Body of pancreas (tissue), 4 donors: ENCODE measurements at regions not wholly inside any gene's neighbourhood (a gene's known extent, or its start where the extent isn't known, plus 50 kb on each side); places are given as distances from the start of the nearest gene placed in this dataset.

Experiments used
- ATAC-seq: fragments of 150-250 bp; one replicate; pipeline ENCODE4 v1.9.1; 2016
- DNase-seq, 4 donors: peaks; one replicate each; pipeline ENCODE4 v3.0.0-alpha.2; 2019
- H3K27ac ChIP-seq, 4 donors: fragments of 200-600 bp; sonication (generic); 1 replicate in 3 of 4; 2 replicates in 1 of 4; pipeline versions ENCODE4 v1.5.1 to v1.6.1; 2016 to 2019; ENCODE audit warnings: mild to moderate bottlenecking in 1 of 4, mixed read lengths in 1 of 4, moderate library complexity in 1 of 4
- H3K27me3 ChIP-seq, 2 donors: fragments of 200-600 bp; sonication (generic); one replicate each; pipeline ENCODE4 v1.6.0; 2016; ENCODE audit warnings: mild to moderate bottlenecking in 1 of 2
- H3K36me3 ChIP-seq, 2 donors: fragments of 200-600 bp; sonication (generic); replicated peaks in 1 of 2; 2 replicates each; pipeline ENCODE4 v1.5.1; 2016; ENCODE audit warnings: low read depth in 2 of 2; ENCODE audit not compliant: insufficient read depth in 1 of 2
- H3K4me1 ChIP-seq: fragments of 200-600 bp; sonication (generic); one replicate; pipeline ENCODE4 v1.6.0; 2016
- H3K4me3 ChIP-seq, 2 donors: fragments of 200-600 bp; sonication (generic); 1 replicate in 1 of 2; 2 replicates in 1 of 2; pipeline ENCODE4 v1.5.1; 2016 to 2019
- H3K9me3 ChIP-seq, 3 donors: fragments of 200-600 bp; sonication (generic); 1 replicate in 2 of 3; 2 replicates in 1 of 3; pipeline ENCODE4 v1.5.1; 2016
- CTCF ChIP-seq, 7 experiments: fragments of 450-650 bp in 4 of 7; fragments of 200-600 bp in 3 of 7; sonication (generic) in 3 of 7; IDR thresholded peaks; one replicate each; pipeline ENCODE4 v1.5.1; 2016 to 2019; ENCODE audit warnings: antibody characterized with exemption in 7 of 7
- POLR2A ChIP-seq, 3 donors: fragments of 450-650 bp; IDR thresholded peaks; one replicate each; pipeline ENCODE4 v1.6.1; 2016; ENCODE audit warnings: antibody characterized with exemption in 3 of 3, mild to moderate bottlenecking in 2 of 3
- WGBS, 2 donors: methylation state at CpG; one replicate each; pipeline ENCODE4 v1.1.5; 2017; 5-methylcytosine and 5-hydroxymethylcytosine counted together
- intact Hi-C: fragments of 100-400 bp; cut with DNase I; formaldehyde crosslinking; loops from one replicate; pipeline ENCODE4 v1.15.1; 2023

- H3K36me3 ChIP-seq, result no peaks in the 10 kb centered on the region
- ATAC-seq, result no peak
- no peaks in the 10 kb centered on the region for H3K4me1 ChIP-seq
- H3K9me3 ChIP-seq, result no peaks in the 10 kb centered on the region
- H3K27me3 ChIP-seq, result no peaks in the 10 kb centered on the region
- TF ChIP-seq POLR2A (IDR thresholded peaks at IDR 0.05) (no peak), CTCF (IDR thresholded peaks at IDR 0.05) (no peak)
- 52 to 55% methylated on average over 3 of the region's 3 CpGs for WGBS, 2 donors
- H3K27ac ChIP-seq, result no peak overlapping the region
- no peak overlapping the region for H3K4me3 ChIP-seq
- no peak for DNase-seq
- intact Hi-C loops, result no loop called here
Measured at GRCh38 chr21:22965455-22966135, 1967.4 kb downstream of the NCAM2 start.

GRCh38 chr21:22981819-22982218, 1983.6 kb downstream of the NCAM2 start:
- ATAC-seq (no peak), DNase-seq (no peak)
- H3K27ac ChIP-seq, result no peak overlapping the region
- 46 to 57% methylated on average over 4 of the region's 4 CpGs for WGBS, 2 donors
- no peaks in the 10 kb centered on the region for H3K4me1 ChIP-seq
- H3K4me3 ChIP-seq, result no peak overlapping the region
- intact Hi-C loops, result no loop called here
- TF ChIP-seq CTCF (IDR thresholded peaks at IDR 0.05), result no peak
- no peak for TF ChIP-seq POLR2A (IDR thresholded peaks at IDR 0.05)
- no peaks in the 10 kb centered on the region for H3K36me3 ChIP-seq
- H3K9me3 ChIP-seq, result no peaks in the 10 kb centered on the region
- H3K27me3 ChIP-seq, result no peaks in the 10 kb centered on the region

GRCh38 chr21:22993144-22993543, 1994.9 kb downstream of the NCAM2 start:
- 51 to 64% methylated on average over 4 of the region's 4 CpGs for WGBS, 2 donors
- Histone ChIP-seq H3K4me1 (no peaks in the 10 kb centered on the region), H3K36me3 (no peaks in the 10 kb centered on the region), H3K4me3 (no peak overlapping the region), H3K27ac (no peak overlapping the region), H3K27me3 (no peaks in the 10 kb centered on the region), H3K9me3 (no peaks in the 10 kb centered on the region)
- intact Hi-C loops, result no loop called here
- TF ChIP-seq POLR2A (IDR thresholded peaks at IDR 0.05), result no peak
- TF ChIP-seq CTCF (IDR thresholded peaks at IDR 0.05), result no peak
- ATAC-seq (no peak), DNase-seq (no peak)

- TF ChIP-seq POLR2A (IDR thresholded peaks at IDR 0.05) (no peak), CTCF (IDR thresholded peaks at IDR 0.05) (no peak)
- H3K27ac ChIP-seq, result no peak overlapping the region
- H3K4me3 ChIP-seq, result no peak overlapping the region
- DNase-seq, result no peak
- intact Hi-C loops, result no loop called here
- no peaks in the 10 kb centered on the region for H3K36me3 ChIP-seq
- no peaks in the 10 kb centered on the region for H3K27me3 ChIP-seq
- WGBS, 2 donors, result 77% methylated on average over 14 of the region's 14 CpGs
- no peaks in the 10 kb centered on the region for H3K4me1 ChIP-seq
- no peaks in the 10 kb centered on the region for H3K9me3 ChIP-seq
- no peak for ATAC-seq
Measured at GRCh38 chr21:22993822-22994574, 1995.8 kb downstream of the NCAM2 start.
